ENCODE measurements at regions not wholly inside any gene's neighbourhood (a gene's known extent, or its start where the extent isn't known, plus 50 kb on each side); places are given as distances from the start of the nearest gene placed in this dataset.
A peak's percentile ranks its signal among the peaks of the same experiment; 100 is the strongest.
"Not testable (repeated sequence)": the region's sequence is repeated elsewhere in the genome, so short reads cannot be mapped to it uniquely, and the experiment has no call there.

GRCh38 chr20:17891131-17891530 is 77.5 kb downstream of the SNX5 start:
- DNase-seq (ENCODE audit: low read depth): not testable (repeated sequence)

GRCh38 chr20:17890330-17890729 is 78.3 kb downstream of the SNX5 start:
- no peak for DNase-seq (ENCODE audit: low read depth)

- peak; percentile 76 for DNase-seq (ENCODE audit: low read depth)
Observed at GRCh38 chr20:17889226-17889625, 79.4 kb downstream of the SNX5 start.

GRCh38 chr20:17888044-17888443 is 80.5 kb downstream of the SNX5 start:
- DNase-seq (ENCODE audit: low read depth): peak; percentile 86

- peak; percentile 46 for DNase-seq (ENCODE audit: low read depth)
Observed at GRCh38 chr20:17887331-17888030, 81.1 kb downstream of the SNX5 start.

- peak; percentile 55 for DNase-seq (ENCODE audit: low read depth)
Observed at GRCh38 chr20:17885544-17885943, 83.0 kb downstream of the SNX5 start.

GRCh38 chr20:17885076-17885475 is 83.5 kb downstream of the SNX5 start:
- no peak for DNase-seq (ENCODE audit: low read depth)

GRCh38 chr20:17884307-17885003 is 84.1 kb downstream of the SNX5 start:
- no peak for DNase-seq (ENCODE audit: low read depth)

GRCh38 chr20:17883592-17884306 is 84.8 kb downstream of the SNX5 start:
- DNase-seq (ENCODE audit: low read depth): no peak

- DNase-seq (ENCODE audit: low read depth): no peak
Observed at GRCh38 chr20:17882834-17883591, 85.6 kb downstream of the SNX5 start.

GRCh38 chr20:17882065-17882833 is 86.3 kb downstream of the SNX5 start:
- peak; percentile 62 for DNase-seq (ENCODE audit: low read depth)

- no peak for DNase-seq (ENCODE audit: low read depth)
Observed at GRCh38 chr20:17881741-17882064, 86.9 kb downstream of the SNX5 start.

GRCh38 chr20:17878912-17879602 is 89.5 kb downstream of the SNX5 start:
- DNase-seq (ENCODE audit: low read depth): no peak

GRCh38 chr20:17878069-17878911 is 90.3 kb downstream of the SNX5 start:
- DNase-seq (ENCODE audit: low read depth): no peak

GRCh38 chr20:17875981-17876385 is 92.6 kb downstream of the SNX5 start:
- DNase-seq (ENCODE audit: low read depth): no peak

- DNase-seq (ENCODE audit: low read depth): peak; percentile 78
Observed at GRCh38 chr20:17875106-17875980, 93.3 kb downstream of the SNX5 start.

- no peak for DNase-seq (ENCODE audit: low read depth)
Observed at GRCh38 chr20:17874271-17875105, 94.1 kb downstream of the SNX5 start.

All from RPMI7951 (cell line).